Endothelial cell of umbilical vein (primary cell): ENCODE measurements at regions not wholly inside any gene's neighbourhood (a gene's known extent, or its start where the extent isn't known, plus 50 kb on each side); places are given as distances from the start of the nearest gene placed in this dataset.

Experiments
- BruUV-seq: library from RNA; stranded (reverse); fragments of 400-500 nt; replicated peaks from 2 replicates; lab custom pipeline; 2021; lab: Mats Ljungman, UMichigan
- CTCF ChIA-PET: fragments of 300-600, 350-600 bp; sonication (Branson Sonifier 250); formaldehyde crosslinking; loops from one replicate; lab custom pipeline; 2021; ENCODE audit warnings: antibody characterized with exemption, inconsistent platforms; lab: Charles Lee
- POLR2A ChIA-PET: fragments of 300-600, 350-600 bp; sonication (Branson Sonifier 250); formaldehyde crosslinking; loops from one replicate; lab custom pipeline; 2021; ENCODE audit warnings: antibody characterized with exemption, inconsistent platforms; lab: Charles Lee
- DNase-seq: peaks from one replicate; pipeline ENCODE4 v3.0.0-alpha.2; 2011; ENCODE audit warnings: low read depth, low spot score
- FAIRE-seq: peaks from 2 replicates; lab custom pipeline; 2011; peaks lifted over from hg19 to GRCh38; lab: Jason Lieb, UNC
- H2AFZ ChIP-seq: 2 replicates; pipeline ENCODE4 v1.6.0; 2012; ENCODE audit warnings: low read depth, low read length, control low read depth, inconsistent platforms
- H3K27ac ChIP-seq: 2 replicates; pipeline ENCODE4 v1.5.1; 2011; ENCODE audit warnings: low read depth, mild to moderate bottlenecking, control low read depth, low read length, moderate library complexity; ENCODE audit not compliant: insufficient read depth
- H3K27me3 ChIP-seq, 2 experiments: 2 replicates each; pipeline versions ENCODE4 v1.6.0 to v1.6.1; 2011; ENCODE audit warnings: low read length in 2 of 2, mixed read lengths in 1 of 2; ENCODE audit not compliant: control insufficient read depth in 2 of 2, insufficient read depth in 2 of 2
- H3K36me3 ChIP-seq, 2 experiments: 2 replicates in 1 of 2; 3 replicates in 1 of 2; pipeline ENCODE4 v1.5.1; 2011; ENCODE audit warnings: low read length in 2 of 2, mild to moderate bottlenecking in 1 of 2, moderate library complexity in 1 of 2; ENCODE audit not compliant: control insufficient read depth in 2 of 2, insufficient read depth in 2 of 2; ENCODE audit errors: extremely low read depth in 1 of 2
- H3K4me1 ChIP-seq: 3 replicates; pipeline ENCODE4 v1.5.1; 2011; ENCODE audit warnings: mild to moderate bottlenecking, low read length; ENCODE audit not compliant: control insufficient read depth, insufficient read depth; ENCODE audit errors: extremely low read depth
- H3K4me2 ChIP-seq: 2 replicates; pipeline ENCODE4 v1.6.1; 2011; ENCODE audit warnings: low read length, control low read depth, mixed read lengths; ENCODE audit not compliant: insufficient read depth
- H3K4me3 ChIP-seq, 3 experiments: fragments of 200-600 bp in 1 of 3; sonication (generic), shearing (Covaris generic) in 1 of 3; replicated peaks in 1 of 3; 2 replicates each; pipeline ENCODE4 v1.5.1; 2011 to 2016; ENCODE audit warnings: control low read depth in 3 of 3, low read length in 3 of 3, mild to moderate bottlenecking in 2 of 3, inconsistent platforms in 1 of 3, low read depth in 1 of 3, moderate library complexity in 1 of 3; ENCODE audit not compliant: insufficient read depth in 1 of 3
- H3K79me2 ChIP-seq: 2 replicates; pipeline ENCODE4 v1.6.0; 2012; ENCODE audit warnings: low read length, inconsistent platforms; ENCODE audit not compliant: control insufficient read depth, insufficient read depth
- H3K9ac ChIP-seq: replicated peaks from 2 replicates; pipeline ENCODE3; 2011; ENCODE audit warnings: low read length, control low read depth; ENCODE audit not compliant: insufficient read depth; ENCODE audit errors: extremely low read depth
- H3K9me1 ChIP-seq: replicated peaks from 3 replicates; pipeline ENCODE4 v1.6.0; 2011; ENCODE audit warnings: mild to moderate bottlenecking, low read length; ENCODE audit not compliant: control insufficient read depth, insufficient read depth; ENCODE audit errors: extremely low read depth
- H3K9me3 ChIP-seq: replicated peaks from 2 replicates; pipeline ENCODE4 v1.5.1; 2012; ENCODE audit warnings: low read length, inconsistent platforms; ENCODE audit not compliant: control insufficient read depth, insufficient read depth
- H4K20me1 ChIP-seq: replicated peaks from 2 replicates; pipeline ENCODE3; 2011; ENCODE audit warnings: mild to moderate bottlenecking, low read length; ENCODE audit not compliant: control insufficient read depth, insufficient read depth; ENCODE audit errors: extremely low read depth
- EZH2 ChIP-seq: IDR thresholded peaks from 2 replicates; pipeline ENCODE4 v1.6.1; 2012; ENCODE audit warnings: borderline replicate concordance, low read depth, mild to moderate bottlenecking, moderate library complexity, low read length, inconsistent platforms; ENCODE audit not compliant: severe bottlenecking
- FOS ChIP-seq: IDR thresholded peaks from 2 replicates; pipeline ENCODE4 v1.6.1; 2011; ENCODE audit warnings: mild to moderate bottlenecking, low read length, moderate library complexity, borderline replicate concordance; ENCODE audit not compliant: insufficient read depth
- GATA2 ChIP-seq: IDR thresholded peaks from 2 replicates; pipeline ENCODE4 v1.7.0; 2011; ENCODE audit warnings: low read depth, mild to moderate bottlenecking, moderate library complexity, mixed read lengths, low read length; ENCODE audit not compliant: insufficient read length, insufficient read depth
- JUN ChIP-seq: IDR thresholded peaks from 2 replicates; pipeline ENCODE4 v1.6.1; 2011; ENCODE audit warnings: borderline replicate concordance, low read depth; ENCODE audit not compliant: insufficient read length, insufficient read depth
- MYC ChIP-seq: IDR thresholded peaks from one replicate; pipeline ENCODE4 v1.6.1; 2011; ENCODE audit warnings: mild to moderate bottlenecking, low read depth, low read length
- POLR2A ChIP-seq: IDR thresholded peaks from 2 replicates; pipeline ENCODE4 v1.6.1; 2012; ENCODE audit warnings: low read depth, mild to moderate bottlenecking, control low read depth, low read length
- POLR2AphosphoS5 ChIP-seq: IDR thresholded peaks from 2 replicates; pipeline ENCODE4 v1.6.1; 2012; ENCODE audit warnings: low read depth, mild to moderate bottlenecking, control low read depth, low read length, moderate library complexity; ENCODE audit not compliant: insufficient read depth
- dilution Hi-C: fragments of 300-500 bp; cut with MboI; formaldehyde crosslinking; loops from one replicate; pipeline ENCODE4 v1.15.0; 2019; ENCODE audit warnings: low sequenced_read_pairs; ENCODE audit not compliant: extremely low pct_ligation_motif_present
- intact Hi-C: fragments of 100-400 bp; cut with micrococcal nuclease; formaldehyde crosslinking; loops from one replicate; pipeline ENCODE4 v1.10.0; 2022
- TF ChIP-seq, protein P1 (sequence below): IDR thresholded peaks from 2 replicates; pipeline ENCODE4 v1.6.1; 2011; ENCODE audit not compliant: insufficient read depth, insufficient read length
- TF ChIP-seq, protein P2 (sequence below), 2 donors: IDR thresholded peaks; 1 replicate in 1 of 2; 2 replicates in 1 of 2; pipeline ENCODE4 v1.5.1; 2011; ENCODE audit warnings: low read length in 2 of 2, mild to moderate bottlenecking in 2 of 2, moderate library complexity in 2 of 2, control low read depth in 1 of 2, inconsistent platforms in 1 of 2, low read depth in 1 of 2; ENCODE audit not compliant: insufficient read depth in 1 of 2; ENCODE audit errors: extremely low read depth in 1 of 2

DNA sequence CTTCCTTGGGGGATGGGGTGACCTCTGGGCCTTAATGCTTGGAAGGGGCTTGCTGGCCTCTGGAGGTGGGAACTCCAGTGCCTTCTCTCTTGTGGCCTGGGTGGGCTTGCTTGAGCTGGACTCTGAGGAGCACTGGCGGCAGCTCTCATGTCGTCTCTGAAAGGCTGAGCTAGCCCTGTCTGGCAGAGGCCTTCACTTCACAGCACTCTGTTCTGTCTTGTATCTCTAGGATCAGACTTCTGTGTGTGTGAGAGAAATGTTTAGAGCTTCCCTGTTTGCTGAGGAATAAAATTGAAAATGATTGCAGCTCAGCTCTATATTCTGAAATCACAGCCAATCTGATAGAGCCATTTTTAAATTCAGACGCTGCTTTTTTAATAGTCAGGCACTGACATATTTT is 185.3 kb downstream of the KCNRG start:
- intact Hi-C loops: loop anchor here (10.0 kb wide), 1 partner anchor 56 kb away; no protein-coding TSS in a partner anchor
- dilution Hi-C loops: no loop called here
- Histone ChIP-seq H3K4me3 (no peak overlapping the region), H3K27ac (no peak overlapping the region), H3K9ac (no peak overlapping the region), H3K27me3 (no peaks in the 10 kb centered on the region), H2AFZ (peak overlapping the region; percentile 15), H3K9me1 (no peaks in the 10 kb centered on the region), H3K4me1 (peaks cover 8% of the 10 kb centered on the region), H3K36me3 (no peaks in the 10 kb centered on the region), H3K4me2 (no peak overlapping the region), H4K20me1 (no peaks in the 10 kb centered on the region), H3K9me3 (no peaks in the 10 kb centered on the region), H3K79me2 (no peaks in the 10 kb centered on the region)
- no TSS peak for BruUV-seq
- TF ChIP-seq POLR2AphosphoS5 (no peak), EZH2 (no peak), MYC (no peak), GATA2 (no peak), POLR2A (no peak), JUN (no peak), FOS (no peak)
- TF ChIP-seq, protein P1, sequence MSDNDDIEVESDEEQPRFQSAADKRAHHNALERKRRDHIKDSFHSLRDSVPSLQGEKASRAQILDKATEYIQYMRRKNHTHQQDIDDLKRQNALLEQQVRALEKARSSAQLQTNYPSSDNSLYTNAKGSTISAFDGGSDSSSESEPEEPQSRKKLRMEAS: no peak
- TF ChIP-seq, protein P2, sequence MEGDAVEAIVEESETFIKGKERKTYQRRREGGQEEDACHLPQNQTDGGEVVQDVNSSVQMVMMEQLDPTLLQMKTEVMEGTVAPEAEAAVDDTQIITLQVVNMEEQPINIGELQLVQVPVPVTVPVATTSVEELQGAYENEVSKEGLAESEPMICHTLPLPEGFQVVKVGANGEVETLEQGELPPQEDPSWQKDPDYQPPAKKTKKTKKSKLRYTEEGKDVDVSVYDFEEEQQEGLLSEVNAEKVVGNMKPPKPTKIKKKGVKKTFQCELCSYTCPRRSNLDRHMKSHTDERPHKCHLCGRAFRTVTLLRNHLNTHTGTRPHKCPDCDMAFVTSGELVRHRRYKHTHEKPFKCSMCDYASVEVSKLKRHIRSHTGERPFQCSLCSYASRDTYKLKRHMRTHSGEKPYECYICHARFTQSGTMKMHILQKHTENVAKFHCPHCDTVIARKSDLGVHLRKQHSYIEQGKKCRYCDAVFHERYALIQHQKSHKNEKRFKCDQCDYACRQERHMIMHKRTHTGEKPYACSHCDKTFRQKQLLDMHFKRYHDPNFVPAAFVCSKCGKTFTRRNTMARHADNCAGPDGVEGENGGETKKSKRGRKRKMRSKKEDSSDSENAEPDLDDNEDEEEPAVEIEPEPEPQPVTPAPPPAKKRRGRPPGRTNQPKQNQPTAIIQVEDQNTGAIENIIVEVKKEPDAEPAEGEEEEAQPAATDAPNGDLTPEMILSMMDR (IDR thresholded peaks at IDR 0.05; ENCODE audit: extremely low read depth in 1 of 2, insufficient read depth in 1 of 2, low read depth in 1 of 2, low read length in 2 of 2): no peak
- DNase-seq (no peak), FAIRE-seq (peak; percentile 47)
- ChIA-PET POLR2A (interaction anchor here (0.7 kb wide), 1 partner anchor 76 kb away, joined by 4 read pairs; no protein-coding TSS in a partner anchor), CTCF (interaction anchor here (0.9 to 1.0 kb wide), 3 partner anchors 10 to 115 kb away, joined by 3 to 4 read pairs (median 3); no protein-coding TSS in a partner anchor)
